ENCODE measurements at regions not wholly inside any gene's neighbourhood (a gene's known extent, or its start where the extent isn't known, plus 50 kb on each side); places are given as distances from the start of the nearest gene placed in this dataset.
"Not testable (repeated sequence)": the region's sequence is repeated elsewhere in the genome, so short reads cannot be mapped to it uniquely, and the experiment has no call there.

DNA sequence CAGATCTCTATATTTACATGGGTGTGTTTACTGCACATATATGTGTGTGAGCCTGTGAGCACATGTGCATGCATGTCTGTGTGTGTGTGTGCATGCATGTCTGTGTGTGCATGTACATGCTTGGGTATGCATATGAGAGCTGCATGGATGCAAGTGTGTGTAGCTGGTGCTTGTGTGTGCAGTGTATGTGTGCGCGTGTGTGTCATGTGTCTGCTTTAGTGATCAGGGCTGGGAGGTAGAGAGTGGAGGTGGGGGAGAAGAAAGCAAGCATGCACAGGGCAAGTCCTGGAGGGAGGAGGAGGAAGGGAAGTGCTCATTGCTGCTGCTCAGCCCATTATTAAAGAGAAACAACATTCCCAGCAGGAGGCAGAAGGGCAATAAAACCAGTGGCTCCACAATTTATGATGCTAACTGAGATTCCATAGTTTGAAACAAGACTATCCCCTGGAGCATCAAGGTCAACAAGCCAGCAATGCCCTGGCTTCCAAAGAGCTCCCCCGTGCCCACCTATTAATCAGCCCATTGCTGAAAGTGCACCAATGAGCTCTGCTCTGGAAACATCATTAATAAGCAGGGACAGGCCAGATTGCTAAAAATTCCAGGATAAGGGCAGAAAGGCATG, 414.0 kb downstream of the MAFB start:
- ChIA-PET POLR2A (no interaction called here), CTCF (interaction anchor here (0.6 kb wide), 1 partner anchor 435 kb away, joined by 5 read pairs; no protein-coding TSS in a partner anchor)
- no peak overlapping the region for H3K27ac ChIP-seq (ENCODE audit: low read depth, low read length)

DNA sequence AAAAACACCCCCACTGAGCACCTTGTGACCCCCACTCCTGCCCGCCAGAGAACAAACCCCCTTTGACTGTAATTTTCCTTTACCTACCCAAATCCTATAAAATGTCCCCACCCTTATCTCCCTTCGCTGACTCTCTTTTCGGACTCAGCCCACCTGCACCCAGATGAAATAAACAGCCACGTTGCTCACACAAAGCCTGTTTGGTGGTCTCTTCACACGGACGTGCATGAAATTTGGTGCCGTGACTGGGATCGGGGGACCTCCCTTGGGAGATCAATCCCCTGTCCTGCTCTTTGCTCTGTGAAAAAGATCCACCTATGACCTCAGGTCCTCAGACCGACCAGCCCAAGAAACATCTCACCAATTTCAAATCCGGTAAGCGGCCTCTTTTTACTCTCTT, 419.8 kb downstream of the MAFB start:
- H3K4me3 ChIP-seq (ENCODE audit: low read depth, low read length); H3K27ac ChIP-seq (ENCODE audit: low read depth, low read length); CTCF ChIA-PET; H3K27me3 ChIP-seq (ENCODE audit: control insufficient read depth, insufficient read depth, low read length); H3K9me3 ChIP-seq (ENCODE audit: control insufficient read depth, insufficient read depth, low read length); POLR2A ChIA-PET; DNase-seq (ENCODE audit: low read depth, low spot score): not testable (repeated sequence)

More for the DNA sequence above, 414.0 kb downstream of the MAFB start:
- Histone ChIP-seq H3K4me3 (ENCODE audit: low read depth, low read length) (no peak overlapping the region), H3K27me3 (ENCODE audit: control insufficient read depth, insufficient read depth, low read length) (no peaks in the 10 kb centered on the region), H3K9me3 (ENCODE audit: control insufficient read depth, insufficient read depth, low read length) (no peaks in the 10 kb centered on the region)
- TF ChIP-seq, protein P1, sequence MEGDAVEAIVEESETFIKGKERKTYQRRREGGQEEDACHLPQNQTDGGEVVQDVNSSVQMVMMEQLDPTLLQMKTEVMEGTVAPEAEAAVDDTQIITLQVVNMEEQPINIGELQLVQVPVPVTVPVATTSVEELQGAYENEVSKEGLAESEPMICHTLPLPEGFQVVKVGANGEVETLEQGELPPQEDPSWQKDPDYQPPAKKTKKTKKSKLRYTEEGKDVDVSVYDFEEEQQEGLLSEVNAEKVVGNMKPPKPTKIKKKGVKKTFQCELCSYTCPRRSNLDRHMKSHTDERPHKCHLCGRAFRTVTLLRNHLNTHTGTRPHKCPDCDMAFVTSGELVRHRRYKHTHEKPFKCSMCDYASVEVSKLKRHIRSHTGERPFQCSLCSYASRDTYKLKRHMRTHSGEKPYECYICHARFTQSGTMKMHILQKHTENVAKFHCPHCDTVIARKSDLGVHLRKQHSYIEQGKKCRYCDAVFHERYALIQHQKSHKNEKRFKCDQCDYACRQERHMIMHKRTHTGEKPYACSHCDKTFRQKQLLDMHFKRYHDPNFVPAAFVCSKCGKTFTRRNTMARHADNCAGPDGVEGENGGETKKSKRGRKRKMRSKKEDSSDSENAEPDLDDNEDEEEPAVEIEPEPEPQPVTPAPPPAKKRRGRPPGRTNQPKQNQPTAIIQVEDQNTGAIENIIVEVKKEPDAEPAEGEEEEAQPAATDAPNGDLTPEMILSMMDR (IDR thresholded peaks at IDR 0.05; ENCODE audit: low read depth, low read length), result no peak
- DNase-seq (ENCODE audit: low read depth, low spot score), result no peak

DNA sequence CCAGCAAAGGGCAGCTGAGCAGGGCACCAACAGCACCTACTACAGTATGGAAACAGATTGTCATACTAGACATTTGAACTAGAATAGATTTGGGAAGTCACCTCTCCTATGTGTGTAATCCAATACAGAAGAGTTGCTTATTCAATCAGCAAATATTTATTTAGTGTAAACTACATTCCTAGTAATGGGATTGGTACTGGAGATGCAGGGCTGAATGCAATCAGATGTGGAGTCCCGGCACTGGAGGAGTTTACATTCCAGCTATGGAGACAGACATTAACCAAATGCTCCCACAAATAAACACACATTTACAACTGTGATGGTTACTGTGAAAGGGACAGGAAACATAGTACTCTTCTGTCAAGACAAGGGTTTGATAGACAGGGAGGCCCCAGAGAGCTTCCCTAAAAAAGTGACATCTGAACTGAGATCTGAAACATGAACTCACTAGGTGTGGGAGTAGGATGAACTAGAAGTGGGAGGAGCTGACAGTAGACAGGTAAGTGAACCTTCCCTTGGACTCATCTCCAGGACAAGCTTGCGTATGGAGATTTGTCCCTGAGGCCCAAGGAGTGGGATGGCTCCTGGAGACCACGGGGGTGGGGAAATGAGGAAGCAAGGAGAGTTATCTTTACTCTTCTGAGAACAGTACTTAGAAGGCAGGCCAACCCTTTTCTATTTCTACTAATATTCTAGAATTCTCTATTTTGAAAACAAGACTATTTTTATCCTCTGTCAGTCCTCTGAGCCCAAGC, 420.5 kb downstream of the MAFB start:
- H3K9me3 ChIP-seq (ENCODE audit: control insufficient read depth, insufficient read depth, low read length), result no peaks in the 10 kb centered on the region
- DNase-seq (ENCODE audit: low read depth, low spot score), result no peak
- ChIA-PET POLR2A (no interaction called here), CTCF (no interaction called here)
- no peak overlapping the region for H3K27ac ChIP-seq (ENCODE audit: low read depth, low read length)
- no peak overlapping the region for H3K4me3 ChIP-seq (ENCODE audit: low read depth, low read length)
- TF ChIP-seq, protein P1 (IDR thresholded peaks at IDR 0.05; ENCODE audit: low read depth, low read length), result no peak
- H3K27me3 ChIP-seq (ENCODE audit: control insufficient read depth, insufficient read depth, low read length), result no peaks in the 10 kb centered on the region

- TF ChIP-seq, protein P1 (IDR thresholded peaks at IDR 0.05; ENCODE audit: low read depth, low read length), result peak; percentile 39; the same call in 1 of the 2 replicates
- CTCF ChIA-PET, result no interaction called here
- DNase-seq (ENCODE audit: low read depth, low spot score), result no peak
- POLR2A ChIA-PET, result no interaction called here
- Histone ChIP-seq H3K27me3 (ENCODE audit: control insufficient read depth, insufficient read depth, low read length) (no peaks in the 10 kb centered on the region), H3K4me3 (ENCODE audit: low read depth, low read length) (no peak overlapping the region), H3K9me3 (ENCODE audit: control insufficient read depth, insufficient read depth, low read length) (no peaks in the 10 kb centered on the region), H3K27ac (ENCODE audit: low read depth, low read length) (no peak overlapping the region)
Observed at GRCh38 chr20:40265825-40266533, 423.1 kb downstream of the MAFB start.

GRCh38 chr20:40262219-40262618, 426.8 kb downstream of the MAFB start:
- CTCF ChIA-PET, result no interaction called here
- H3K27ac ChIP-seq (ENCODE audit: low read depth, low read length), result no peak overlapping the region

More at GRCh38 chr20:40262219-40262618, 426.8 kb downstream of the MAFB start:
- H3K4me3 ChIP-seq (ENCODE audit: low read depth, low read length), result no peak overlapping the region
- TF ChIP-seq, protein P1 (IDR thresholded peaks at IDR 0.05; ENCODE audit: low read depth, low read length), result no peak
- no peaks in the 10 kb centered on the region for H3K9me3 ChIP-seq (ENCODE audit: control insufficient read depth, insufficient read depth, low read length)
- DNase-seq (ENCODE audit: low read depth, low spot score), result no peak
- POLR2A ChIA-PET, result no interaction called here
- no peaks in the 10 kb centered on the region for H3K27me3 ChIP-seq (ENCODE audit: control insufficient read depth, insufficient read depth, low read length)

Measured in AG04450 (cell line).